Upper lobe of right lung (tissue), 1 donor: ENCODE measurements at regions not wholly inside any gene's neighbourhood (a gene's known extent, or its start where the extent isn't known, plus 50 kb on each side); places are given as distances from the start of the nearest gene placed in this dataset.

ENCODE experiments used
- ATAC-seq: fragments of 200-7000 bp; cut with Tn5 transposase; one replicate; pipeline ENCODE4 v1.9.1; 2020; ENCODE audit warnings: mild to moderate bottlenecking, moderate library complexity
- DNase-seq: peaks from one replicate; pipeline ENCODE4 v3.0.0-alpha.2; 2020
- H3K27ac ChIP-seq: fragments of 200-600 bp; one replicate; pipeline ENCODE4 v1.8.0; 2022
- H3K27me3 ChIP-seq: fragments of 200-600 bp; one replicate; pipeline ENCODE4 v1.8.0; 2022; ENCODE audit warnings: mild to moderate bottlenecking
- H3K36me3 ChIP-seq: fragments of 200-600 bp; one replicate; pipeline ENCODE4 v1.8.0; 2022
- H3K4me1 ChIP-seq: fragments of 200-600 bp; one replicate; pipeline ENCODE4 v1.8.0; 2022
- H3K4me3 ChIP-seq: fragments of 200-600 bp; one replicate; pipeline ENCODE4 v1.8.0; 2022; ENCODE audit warnings: mild to moderate bottlenecking
- H3K9me3 ChIP-seq: fragments of 200-600 bp; one replicate; pipeline ENCODE4 v1.8.0; 2022
- intact Hi-C: fragments of 100-400 bp; cut with DNase I; formaldehyde crosslinking; loops from one replicate; pipeline ENCODE4 v1.11.0; 2022
- TF ChIP-seq, protein P1 (sequence below): fragments of 200-600 bp; IDR thresholded peaks from one replicate; pipeline ENCODE4 v1.8.0; 2022; ENCODE audit warnings: antibody characterized with exemption
- donor health status: DM: no; HTN: yes; CAD: no; lungs with severe emphysema.

DNA sequence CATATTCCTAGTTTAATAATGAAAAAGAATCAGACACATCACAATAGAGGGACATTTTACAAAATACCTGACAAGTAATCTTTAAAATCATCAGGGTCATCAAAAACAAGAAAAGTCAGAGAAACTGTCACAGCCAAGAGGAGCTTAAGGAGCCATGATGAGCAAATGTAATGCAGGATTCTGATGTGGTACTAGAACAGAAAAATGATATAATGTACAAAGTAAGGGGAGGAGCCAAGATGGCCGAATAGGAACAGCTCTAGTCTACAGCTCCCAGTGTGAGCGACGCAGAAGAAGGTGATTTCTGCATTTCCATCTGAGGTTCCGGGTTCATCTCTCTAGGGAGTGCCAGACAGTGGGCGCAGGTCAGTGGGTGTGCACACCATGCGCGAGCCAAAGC, 198.0 kb upstream of the FAT3 start:
- Histone ChIP-seq H3K9me3 (no peaks in the 10 kb centered on the region), H3K4me1 (no peaks in the 10 kb centered on the region), H3K36me3 (no peaks in the 10 kb centered on the region), H3K27me3 (no peaks in the 10 kb centered on the region), H3K27ac (no peak overlapping the region), H3K4me3 (no peak overlapping the region)
- intact Hi-C loops, result no loop called here
- no peak for DNase-seq
- TF ChIP-seq, protein P1, sequence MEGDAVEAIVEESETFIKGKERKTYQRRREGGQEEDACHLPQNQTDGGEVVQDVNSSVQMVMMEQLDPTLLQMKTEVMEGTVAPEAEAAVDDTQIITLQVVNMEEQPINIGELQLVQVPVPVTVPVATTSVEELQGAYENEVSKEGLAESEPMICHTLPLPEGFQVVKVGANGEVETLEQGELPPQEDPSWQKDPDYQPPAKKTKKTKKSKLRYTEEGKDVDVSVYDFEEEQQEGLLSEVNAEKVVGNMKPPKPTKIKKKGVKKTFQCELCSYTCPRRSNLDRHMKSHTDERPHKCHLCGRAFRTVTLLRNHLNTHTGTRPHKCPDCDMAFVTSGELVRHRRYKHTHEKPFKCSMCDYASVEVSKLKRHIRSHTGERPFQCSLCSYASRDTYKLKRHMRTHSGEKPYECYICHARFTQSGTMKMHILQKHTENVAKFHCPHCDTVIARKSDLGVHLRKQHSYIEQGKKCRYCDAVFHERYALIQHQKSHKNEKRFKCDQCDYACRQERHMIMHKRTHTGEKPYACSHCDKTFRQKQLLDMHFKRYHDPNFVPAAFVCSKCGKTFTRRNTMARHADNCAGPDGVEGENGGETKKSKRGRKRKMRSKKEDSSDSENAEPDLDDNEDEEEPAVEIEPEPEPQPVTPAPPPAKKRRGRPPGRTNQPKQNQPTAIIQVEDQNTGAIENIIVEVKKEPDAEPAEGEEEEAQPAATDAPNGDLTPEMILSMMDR, result no peak
- ATAC-seq, result no peak

DNA sequence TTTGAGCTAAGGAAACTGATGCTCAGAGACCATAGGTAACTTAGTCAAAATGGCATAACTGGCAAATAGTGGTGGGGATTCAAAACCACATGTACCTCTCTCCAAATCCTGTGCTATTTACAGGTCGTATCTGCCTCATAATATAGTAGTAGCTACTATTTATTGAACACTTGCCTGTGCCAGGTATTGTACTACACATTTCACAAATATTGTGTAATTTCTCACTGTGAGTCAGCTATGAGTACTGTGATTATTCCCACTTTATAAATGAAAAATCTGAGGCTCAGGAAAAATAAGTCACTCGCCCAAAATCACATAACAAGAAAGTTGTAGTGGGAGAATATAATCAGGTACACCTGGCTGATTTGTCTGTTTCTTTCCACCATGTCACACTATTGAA, 199.8 kb upstream of the FAT3 start:
- Histone ChIP-seq H3K27me3 (no peaks in the 10 kb centered on the region), H3K4me3 (no peak overlapping the region), H3K4me1 (no peaks in the 10 kb centered on the region), H3K36me3 (no peaks in the 10 kb centered on the region), H3K9me3 (no peaks in the 10 kb centered on the region), H3K27ac (no peak overlapping the region)
- TF ChIP-seq, protein P1, result no peak
- ATAC-seq (no peak), DNase-seq (no peak)
- intact Hi-C loops, result no loop called here

DNA sequence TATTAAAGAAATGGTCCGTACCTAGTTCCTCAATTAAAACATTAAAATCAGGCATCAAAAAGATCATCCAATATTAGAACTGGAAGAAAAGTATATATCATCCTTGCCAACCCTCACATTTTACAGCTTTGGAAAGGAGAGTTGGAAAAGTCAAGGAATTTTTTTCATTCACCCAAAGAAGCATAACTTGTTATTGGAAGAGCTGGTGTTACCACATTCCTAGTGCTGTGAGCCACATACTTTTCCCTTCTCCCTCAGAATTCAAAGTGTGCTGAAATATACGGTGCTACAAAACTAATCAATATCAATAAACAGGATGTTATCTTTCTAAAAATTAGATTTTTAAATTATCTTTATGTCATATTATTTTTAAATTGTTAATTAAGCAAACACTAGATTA, 202.1 kb upstream of the FAT3 start:
- intact Hi-C loops, result no loop called here
- DNase-seq, result no peak
- Histone ChIP-seq H3K4me1 (no peaks in the 10 kb centered on the region), H3K36me3 (no peaks in the 10 kb centered on the region), H3K27ac (no peak overlapping the region), H3K4me3 (no peak overlapping the region), H3K27me3 (no peaks in the 10 kb centered on the region), H3K9me3 (no peaks in the 10 kb centered on the region)
- no peak for ATAC-seq
- TF ChIP-seq, protein P1, result no peak

DNA sequence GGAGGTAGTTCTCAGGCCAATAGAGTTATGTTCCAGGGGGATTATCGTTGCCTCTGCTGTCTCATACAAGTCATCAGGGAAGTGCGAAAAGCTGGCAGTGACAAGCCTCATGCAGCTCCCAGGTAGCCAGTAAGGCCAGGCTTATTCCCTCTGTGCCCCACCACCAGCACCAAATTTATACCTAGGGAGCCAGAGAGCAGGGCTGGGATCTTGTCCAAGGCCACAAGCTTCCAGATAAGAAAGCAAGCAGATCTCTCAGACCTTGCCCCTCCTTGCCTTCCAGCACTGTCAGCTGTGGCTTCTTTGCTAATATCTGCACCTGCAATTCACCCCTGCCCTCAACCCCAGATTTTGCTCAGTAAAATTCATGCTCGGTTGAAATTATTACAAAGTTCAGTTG, 206.3 kb upstream of the FAT3 start:
- no peaks in the 10 kb centered on the region for H3K27me3 ChIP-seq
- no peak for DNase-seq
- intact Hi-C loops, result no loop called here

DNA sequence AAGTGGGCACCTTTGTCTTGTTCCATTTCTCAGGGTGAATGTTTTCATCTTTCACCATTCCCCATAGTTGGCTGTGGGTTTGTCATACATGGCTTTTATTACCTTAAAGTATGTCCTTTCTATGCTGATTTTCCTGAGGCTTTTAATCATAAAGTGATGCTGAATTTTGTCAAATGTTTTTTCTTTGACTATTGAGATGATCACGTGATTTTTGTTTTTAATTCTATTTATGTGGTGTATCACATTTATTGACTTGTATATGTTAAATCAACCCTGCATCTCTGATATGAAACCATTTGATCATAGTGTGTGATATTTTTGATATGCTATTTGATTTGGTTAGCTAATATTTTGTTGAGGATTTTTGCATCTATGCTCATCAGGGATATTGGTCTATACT, 216.4 kb upstream of the FAT3 start:
- intact Hi-C loops, result no loop called here
- TF ChIP-seq, protein P1, result no peak
- Histone ChIP-seq H3K36me3 (no peaks in the 10 kb centered on the region), H3K27ac (no peak overlapping the region), H3K4me3 (no peak overlapping the region), H3K4me1 (no peaks in the 10 kb centered on the region), H3K27me3 (no peaks in the 10 kb centered on the region), H3K9me3 (no peaks in the 10 kb centered on the region)
- no peak for ATAC-seq
- no peak for DNase-seq

More for the DNA sequence above, 206.3 kb upstream of the FAT3 start:
- Histone ChIP-seq H3K27ac (no peak overlapping the region), H3K4me3 (no peak overlapping the region), H3K4me1 (no peaks in the 10 kb centered on the region), H3K36me3 (no peaks in the 10 kb centered on the region), H3K9me3 (no peaks in the 10 kb centered on the region)
- ATAC-seq, result no peak
- TF ChIP-seq, protein P1, result no peak

DNA sequence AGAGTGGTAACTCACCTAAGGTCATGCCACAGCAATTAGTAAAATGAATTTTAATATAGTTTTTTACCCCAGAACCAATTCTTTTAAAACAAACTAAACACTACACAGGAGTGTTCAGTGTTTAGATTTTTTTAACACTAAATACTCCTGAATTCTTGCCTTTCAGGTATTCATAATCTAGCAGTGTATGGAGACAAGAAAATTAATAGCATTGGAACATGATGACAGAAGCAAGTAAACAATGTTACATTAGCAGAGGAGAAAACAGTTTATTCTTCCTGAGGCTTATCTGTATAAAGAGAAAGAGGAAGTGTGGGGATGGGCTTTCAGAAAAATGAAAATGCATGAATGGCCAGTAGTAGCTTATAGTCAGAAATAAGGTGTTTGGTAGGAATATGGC, 222.1 kb upstream of the FAT3 start:
- intact Hi-C loops, result no loop called here
- H3K4me1 ChIP-seq, result no peaks in the 10 kb centered on the region
- TF ChIP-seq, protein P1, result no peak
- H3K9me3 ChIP-seq, result no peaks in the 10 kb centered on the region
- no peaks in the 10 kb centered on the region for H3K27me3 ChIP-seq
- no peak overlapping the region for H3K4me3 ChIP-seq
- DNase-seq (no peak), ATAC-seq (no peak)
- H3K27ac ChIP-seq, result no peak overlapping the region
- H3K36me3 ChIP-seq, result no peaks in the 10 kb centered on the region
